ENCODE measurements at regions not wholly inside any gene's neighbourhood (a gene's known extent, or its start where the extent isn't known, plus 50 kb on each side); places are given as distances from the start of the nearest gene placed in this dataset.

DNA sequence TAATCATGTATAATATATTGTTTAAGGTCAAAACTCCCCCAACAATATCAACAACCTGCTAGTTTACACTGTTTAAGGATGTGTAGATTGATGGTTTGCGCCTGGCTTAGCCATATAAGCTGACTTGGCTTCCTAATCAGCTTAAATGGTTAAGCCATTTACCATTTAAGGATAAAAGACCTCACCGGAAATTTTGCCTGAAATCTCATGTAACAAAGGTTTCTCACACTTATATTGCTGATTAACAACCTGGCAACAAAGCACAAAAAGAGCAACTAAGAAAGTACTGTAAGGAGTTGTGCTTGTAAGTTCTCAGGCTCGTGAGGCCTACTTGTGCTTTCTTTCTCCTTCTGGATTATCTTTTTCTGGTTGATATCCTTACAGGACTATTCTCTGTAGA, 485.2 kb downstream of the GABRG1 start:
- no peak for DNase-seq

DNA sequence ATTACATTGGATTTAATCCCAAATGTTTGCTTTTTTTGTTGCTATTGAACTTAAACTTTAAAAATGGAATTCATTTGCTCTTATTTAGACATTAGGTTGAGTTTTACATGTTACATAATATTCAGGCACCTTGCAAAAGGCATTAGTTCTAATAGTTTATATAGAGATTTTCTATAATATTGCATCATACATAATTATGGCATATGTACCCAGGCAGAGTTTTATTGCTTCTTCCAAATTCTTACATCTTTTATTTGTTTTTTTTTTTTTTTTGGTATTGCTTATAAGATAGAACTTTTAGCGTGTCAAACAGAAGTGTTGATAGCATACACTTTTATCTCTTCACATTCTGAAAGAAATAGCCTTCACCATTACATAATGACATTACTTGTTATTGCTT, 487.7 kb downstream of the GABRG1 start:
- no peak for DNase-seq

DNA sequence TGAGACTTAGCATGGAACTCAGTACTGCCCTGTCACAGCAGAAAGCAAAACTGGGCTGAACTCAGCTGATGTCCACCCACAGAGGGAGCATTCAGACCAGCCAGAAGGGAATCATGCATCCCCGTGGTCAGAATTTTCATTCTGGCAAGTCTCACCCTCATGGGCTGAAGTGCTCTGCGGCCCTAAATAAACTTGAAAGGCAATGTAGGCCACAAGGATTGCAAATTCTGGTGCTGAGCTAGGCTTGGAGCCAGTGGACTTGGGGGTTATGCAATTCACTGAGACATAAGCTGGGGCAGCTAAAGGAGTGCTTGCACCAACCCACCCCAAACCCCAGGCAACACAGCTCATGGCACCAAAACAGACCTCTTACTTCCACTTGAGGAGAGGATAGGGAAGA, 494.1 kb downstream of the GABRG1 start:
- no peak for DNase-seq

- no peak for DNase-seq
Observed at GRCh38 chr4:45621971-45622370, 501.9 kb downstream of the GABRG1 start.

- no peak for DNase-seq
Observed at GRCh38 chr4:45620808-45621207, 503.0 kb downstream of the GABRG1 start.

GRCh38 chr4:45596379-45597101, 527.3 kb downstream of the GABRG1 start:
- no peak for DNase-seq

DNA sequence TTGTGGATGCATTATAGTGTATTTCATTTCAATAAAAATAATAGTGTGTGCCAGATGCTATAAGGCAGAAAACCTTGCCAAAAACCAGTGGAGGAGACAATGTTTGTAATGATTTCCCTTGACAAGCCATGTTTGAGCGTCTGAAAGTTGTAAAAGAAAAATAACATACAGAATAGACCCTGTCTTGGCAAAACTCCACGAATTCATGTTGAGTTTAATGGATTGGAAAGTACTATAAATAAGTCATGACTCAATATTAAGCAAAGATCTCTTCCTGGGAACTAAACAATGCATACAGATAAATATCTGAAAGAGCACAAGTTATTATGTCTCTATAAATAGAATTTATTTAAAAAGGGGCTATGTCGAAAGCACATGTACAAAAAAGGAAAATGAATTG, 543.5 kb downstream of the GABRG1 start:
- no peak for DNase-seq

DNA sequence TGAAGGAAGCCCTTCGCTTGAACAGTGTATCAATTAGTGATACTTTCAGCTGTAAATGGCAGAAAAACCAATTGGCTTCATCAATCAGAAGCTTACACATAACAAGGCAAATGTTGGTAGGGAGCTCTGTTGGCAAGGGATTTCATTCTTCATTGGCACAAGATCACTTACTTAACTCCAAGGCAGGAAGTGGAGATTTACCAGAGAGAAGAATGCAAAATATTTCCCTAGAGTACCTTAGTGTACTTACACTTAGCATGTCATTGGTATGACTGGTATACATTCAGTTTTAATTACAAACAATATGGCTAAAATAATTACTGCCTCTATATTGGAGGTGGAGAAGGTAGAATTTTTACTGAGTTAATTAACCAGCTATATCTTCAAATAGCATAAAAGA, 545.0 kb downstream of the GABRG1 start:
- no peak for DNase-seq

DNA sequence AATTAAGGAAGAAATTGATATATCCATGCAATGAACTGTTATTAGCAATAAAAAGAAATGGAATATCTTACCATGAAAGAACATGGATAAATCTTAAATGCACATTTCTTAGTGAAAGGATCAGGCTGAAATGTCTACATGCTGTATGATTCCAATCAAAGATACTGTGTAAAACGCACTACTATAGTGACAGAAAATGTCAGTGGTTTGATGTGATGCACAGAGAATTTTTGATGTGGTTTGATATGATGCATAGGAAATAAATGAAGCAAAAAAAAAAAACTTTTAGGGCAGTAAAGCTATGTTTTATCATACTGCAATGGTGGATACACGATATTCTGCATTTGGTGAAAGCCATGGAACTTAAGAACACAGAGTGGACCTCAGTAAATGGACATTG, 547.6 kb downstream of the GABRG1 start:
- no peak for DNase-seq

DNA sequence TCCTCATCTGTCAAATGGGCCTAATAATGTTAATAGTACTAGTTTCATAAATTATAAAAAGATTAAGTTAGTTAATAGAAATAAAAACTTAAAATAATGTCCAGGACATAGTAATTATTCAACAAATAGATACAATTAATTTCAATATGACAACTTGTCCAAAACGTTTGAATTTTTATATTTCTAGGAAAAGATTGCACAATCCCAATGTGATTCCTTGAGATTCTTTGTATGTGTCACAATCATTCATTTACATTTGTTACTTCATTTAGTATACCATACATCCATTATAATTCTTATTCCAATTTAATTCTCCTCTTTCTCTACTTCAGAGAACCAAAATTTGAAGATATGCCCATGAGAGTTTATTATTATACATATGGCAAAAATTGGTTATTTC, 554.2 kb downstream of the GABRG1 start:
- DNase-seq, result no peak

- no peak for DNase-seq
Observed at GRCh38 chr4:45568694-45569093, 555.2 kb downstream of the GABRG1 start.

DNA sequence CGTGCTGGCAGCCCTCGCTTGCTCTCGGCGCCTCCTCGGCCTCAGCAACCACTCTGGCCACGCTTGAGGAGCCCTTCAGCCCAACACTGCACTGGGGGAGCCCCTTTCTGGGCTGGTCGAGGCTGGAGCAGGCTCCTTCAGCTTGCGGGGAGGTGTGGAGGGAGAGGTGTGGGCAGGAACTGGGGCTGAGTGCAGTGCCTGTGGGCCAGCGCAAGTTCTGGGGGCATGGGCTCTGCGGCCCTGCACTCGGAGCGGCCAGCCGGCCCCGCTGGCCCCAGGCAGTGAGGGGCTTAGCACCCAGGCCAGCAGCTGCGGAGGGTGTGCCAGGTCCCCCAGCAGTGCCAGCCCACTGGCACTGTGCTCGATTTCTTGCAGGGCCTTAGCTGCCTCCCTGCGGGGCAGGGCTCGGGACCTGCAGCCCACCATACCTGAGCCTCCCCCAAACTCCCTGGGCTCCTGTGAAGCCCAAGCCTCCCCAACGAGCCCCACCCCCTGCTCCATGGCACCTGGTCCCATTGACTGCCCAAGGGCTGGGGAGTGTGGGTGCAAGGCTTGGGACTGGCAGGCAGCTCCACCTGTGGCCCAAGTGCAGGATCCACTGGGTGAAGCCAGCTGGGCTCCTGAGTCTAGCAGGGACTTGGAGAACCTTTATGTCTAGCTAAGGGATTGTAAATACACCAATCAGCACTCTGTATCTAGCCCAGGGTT, 556.8 kb downstream of the GABRG1 start:
- DNase-seq, result no peak

- DNase-seq, result no peak
Observed at GRCh38 chr4:45554423-45554822, 569.4 kb downstream of the GABRG1 start.

DNA sequence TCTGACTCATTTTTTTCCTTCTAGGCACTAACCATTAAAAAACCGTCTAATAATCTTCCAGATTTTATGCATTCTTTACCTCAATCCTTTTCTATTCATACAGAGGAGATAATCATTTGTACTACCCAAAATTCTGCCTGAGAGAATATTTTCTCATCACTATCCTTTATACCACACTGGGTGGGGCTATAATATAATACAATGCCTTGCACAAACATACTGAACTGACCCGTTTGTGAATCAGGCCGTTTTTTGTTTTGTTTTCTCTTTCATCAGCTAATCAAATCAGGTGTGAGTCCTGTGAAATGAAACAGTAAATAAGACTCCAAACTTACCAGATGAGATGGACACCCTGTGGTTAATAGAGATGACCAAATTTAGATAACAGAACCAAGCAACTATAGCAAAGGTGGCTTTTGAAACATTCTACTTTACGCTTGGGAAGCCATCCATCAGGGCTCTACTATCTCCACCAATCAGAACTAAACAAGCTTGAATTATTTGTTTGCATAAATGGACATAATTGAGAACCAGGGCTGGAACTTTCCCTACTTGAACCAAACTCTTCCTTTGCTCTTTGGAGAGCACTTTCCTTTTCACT, 573.0 kb downstream of the GABRG1 start:
- no peak for DNase-seq

DNA sequence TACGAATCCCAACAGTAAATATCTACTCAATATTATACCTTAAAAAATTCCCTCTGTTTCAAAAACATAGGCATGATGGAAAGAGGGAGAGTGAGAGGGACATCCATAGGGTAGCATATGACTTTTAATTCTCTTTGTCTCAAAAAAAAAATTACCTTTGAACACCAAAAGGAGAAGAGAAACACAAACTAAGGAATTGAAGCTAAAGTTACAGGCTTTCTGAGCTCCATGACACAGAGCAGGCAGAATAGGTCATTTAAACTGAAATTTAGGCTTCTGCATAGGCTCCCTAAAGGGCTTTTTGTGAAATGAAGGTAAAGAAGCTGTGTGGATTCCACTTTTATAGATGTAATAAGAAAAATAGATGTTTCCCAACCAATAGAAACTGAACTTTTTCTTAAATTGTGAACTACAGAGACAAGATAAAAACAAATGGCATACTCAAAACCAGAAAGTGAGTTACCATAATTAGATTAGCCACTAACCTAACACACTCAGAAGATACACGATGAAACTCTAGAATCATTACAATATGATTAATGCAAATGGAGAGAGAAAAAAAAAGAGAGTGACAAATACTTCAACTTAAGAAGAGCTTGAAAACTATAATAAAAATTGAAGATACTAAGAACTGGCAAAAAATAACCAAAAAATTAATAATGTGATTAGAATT, 584.6 kb downstream of the GABRG1 start:
- DNase-seq, result no peak

DNA sequence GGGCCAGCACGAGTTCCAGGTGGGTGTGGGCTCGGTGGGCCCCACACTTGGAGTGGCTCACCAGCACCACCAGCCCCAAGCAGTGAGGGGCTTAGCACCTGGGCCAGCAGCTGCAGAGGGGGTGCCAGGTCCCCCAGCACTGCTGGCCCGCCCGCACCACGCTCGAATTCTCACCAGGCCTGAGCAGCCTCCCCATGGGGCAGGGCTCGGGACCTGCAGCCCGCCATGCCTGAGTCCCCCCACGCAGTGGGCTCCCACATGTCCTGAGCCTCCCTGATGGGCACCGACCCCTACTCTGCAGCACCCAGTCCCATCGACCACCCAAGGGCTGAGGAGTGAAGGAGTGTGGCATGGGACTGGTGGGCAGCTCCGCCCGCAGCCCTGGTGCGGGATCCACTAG, 593.4 kb downstream of the GABRG1 start:
- no peak for DNase-seq

DNA sequence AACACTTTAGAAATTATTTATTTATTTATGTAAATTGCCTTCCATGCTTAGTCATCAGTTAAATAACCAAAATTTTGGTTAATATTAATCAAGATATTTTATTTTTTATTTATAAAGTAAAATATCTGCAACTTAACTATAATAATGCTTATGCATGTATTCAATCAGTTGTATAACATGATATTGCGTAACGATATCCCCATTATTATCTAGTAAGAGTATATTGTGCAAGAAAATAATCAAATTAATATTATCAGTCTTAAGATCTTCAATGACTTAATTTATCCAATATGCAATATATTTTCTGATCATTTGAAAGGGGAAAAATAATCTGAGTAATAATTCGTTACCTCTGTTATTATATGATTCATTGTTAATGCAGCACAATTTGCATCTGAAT, 596.7 kb downstream of the GABRG1 start:
- DNase-seq, result no peak

GRCh38 chr4:45518832-45519231, 605.0 kb downstream of the GABRG1 start:
- no peak for DNase-seq

DNA sequence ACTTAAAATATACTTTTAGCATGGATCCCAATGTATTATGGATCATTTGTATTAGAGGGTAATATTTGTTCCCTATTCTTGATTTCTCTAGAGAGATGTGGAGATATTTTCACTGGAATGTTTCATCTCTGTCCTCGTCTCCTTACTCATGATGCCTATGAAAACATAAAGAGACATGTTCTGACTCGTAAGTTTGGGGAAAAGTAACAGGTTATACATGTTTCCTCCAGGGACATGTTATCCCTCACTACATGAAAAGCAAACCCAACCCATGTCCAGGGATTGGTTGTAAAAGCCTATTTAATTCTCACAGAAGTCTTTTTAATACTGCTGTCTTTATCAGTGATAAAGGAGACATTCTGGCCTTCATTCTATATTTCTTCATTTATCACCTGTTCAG, 621.4 kb downstream of the GABRG1 start:
- DNase-seq, result no peak

GRCh38 chr4:45484740-45485139, 639.1 kb downstream of the GABRG1 start:
- no peak for DNase-seq

GRCh38 chr4:45482346-45482745, 641.5 kb downstream of the GABRG1 start:
- DNase-seq, result no peak

- DNase-seq, result no peak
Observed at GRCh38 chr4:45477311-45477733, 646.5 kb downstream of the GABRG1 start.

DNA sequence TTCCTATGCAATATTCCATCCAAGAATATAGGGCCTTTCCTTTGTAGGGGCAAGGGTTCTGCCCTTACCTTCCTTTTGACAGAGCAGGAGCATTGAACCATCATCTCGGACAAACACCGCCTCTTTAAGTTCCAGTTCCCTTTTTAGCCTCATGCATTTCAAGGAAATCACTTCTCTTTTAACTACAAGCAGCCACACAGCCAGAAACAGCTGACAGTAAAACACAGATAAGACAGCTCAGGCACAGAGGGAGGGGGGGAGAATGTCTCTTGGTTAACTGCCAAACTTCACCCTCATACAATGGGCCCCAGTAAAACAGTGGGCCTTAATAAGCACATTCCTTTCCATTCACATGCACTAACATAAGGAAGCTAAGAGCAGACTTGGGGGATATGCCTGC, 648.3 kb downstream of the GABRG1 start:
- DNase-seq, result no peak

- no peak for DNase-seq
Observed at GRCh38 chr4:45472490-45472889, 651.4 kb downstream of the GABRG1 start.

All from right forelimb (tissue), 1 donor.